ENCODE measurements at regions not wholly inside any gene's neighbourhood (a gene's known extent, or its start where the extent isn't known, plus 50 kb on each side); places are given as distances from the start of the nearest gene placed in this dataset.

GRCh38 chr1:30339866-30340265 is 383.5 kb downstream of the MATN1 start:
- DNase-seq (ENCODE audit: insufficient read length) (no peak), FAIRE-seq (no peak)
- no peak for TF ChIP-seq POLR2AphosphoS5 (IDR thresholded peaks at IDR 0.05; ENCODE audit: low read depth, low read length)
- TF ChIP-seq TAF1 (IDR thresholded peaks at IDR 0.05; ENCODE audit: borderline replicate concordance, low read depth, low read length), result no peak
- TF ChIP-seq POLR2A (IDR thresholded peaks at IDR 0.05; ENCODE audit: low read depth, low read length), result no peak

DNA sequence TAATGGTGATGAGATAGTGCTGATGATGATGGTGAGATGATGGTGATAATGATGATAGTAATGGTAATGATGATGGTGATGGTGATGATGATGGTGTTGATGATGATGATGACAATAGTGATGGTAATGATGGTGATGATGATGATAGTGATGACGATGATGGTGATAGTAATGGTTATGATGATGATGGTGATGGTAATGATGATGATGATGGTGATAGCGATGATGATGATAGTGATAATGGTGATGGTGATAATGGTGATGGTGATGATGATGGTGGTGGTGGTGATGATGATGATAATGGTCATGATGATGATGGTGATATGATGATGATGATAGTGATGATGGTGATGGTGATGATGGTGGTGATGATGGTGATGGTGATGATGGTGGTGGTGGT is 384.6 kb downstream of the MATN1 start:
- TF ChIP-seq TAF1 (IDR thresholded peaks at IDR 0.05; ENCODE audit: borderline replicate concordance, low read depth, low read length) (no peak), POLR2AphosphoS5 (IDR thresholded peaks at IDR 0.05; ENCODE audit: low read depth, low read length) (no peak), POLR2A (IDR thresholded peaks at IDR 0.05; ENCODE audit: low read depth, low read length) (no peak)
- no peak for DNase-seq (ENCODE audit: insufficient read length)
- FAIRE-seq, result no peak

GRCh38 chr1:30337324-30337620 is 386.1 kb downstream of the MATN1 start:
- FAIRE-seq (no peak), DNase-seq (ENCODE audit: insufficient read length) (no peak)
- no peak for TF ChIP-seq POLR2AphosphoS5 (IDR thresholded peaks at IDR 0.05; ENCODE audit: low read depth, low read length)
- TF ChIP-seq TAF1 (IDR thresholded peaks at IDR 0.05; ENCODE audit: borderline replicate concordance, low read depth, low read length), result no peak
- no peak for TF ChIP-seq POLR2A (IDR thresholded peaks at IDR 0.05; ENCODE audit: low read depth, low read length)

DNA sequence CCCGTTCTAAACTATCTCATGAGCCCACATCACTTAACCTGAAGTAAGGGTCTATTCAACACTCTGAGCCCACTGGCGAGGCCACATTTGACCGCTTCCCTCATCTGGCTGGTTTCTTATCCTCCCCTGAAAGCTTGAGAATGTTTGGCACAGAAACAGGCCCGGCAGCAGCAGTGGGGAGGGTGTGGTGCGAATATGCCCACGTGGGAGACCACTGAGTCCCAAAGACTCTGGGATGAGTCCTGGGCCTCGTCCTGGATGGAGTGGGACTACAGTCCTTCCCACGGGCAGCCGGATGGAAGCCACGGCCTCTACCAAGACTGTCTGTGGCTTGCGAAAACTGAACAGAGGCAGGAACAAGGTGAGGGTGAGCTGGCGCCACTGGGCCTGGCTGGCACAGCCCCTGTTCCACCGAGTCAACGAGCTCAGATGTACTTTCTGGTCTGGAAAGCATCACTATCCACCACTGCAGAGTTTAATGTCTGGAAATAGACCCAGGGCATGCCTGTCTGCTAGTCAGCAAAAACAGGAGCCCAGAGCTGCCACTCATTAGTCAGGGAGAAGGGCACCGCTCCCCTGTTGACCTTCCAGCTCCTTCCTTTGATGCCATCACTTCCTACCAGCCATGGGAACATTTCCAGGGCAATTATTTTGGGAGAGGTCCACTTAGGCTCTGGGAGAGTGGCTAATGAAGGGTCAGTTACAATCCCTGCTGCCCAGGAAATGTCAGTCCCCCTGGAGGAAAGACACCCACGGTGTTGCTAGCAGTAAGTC is 386.6 kb downstream of the MATN1 start:
- DNase-seq (ENCODE audit: insufficient read length) (no peak), FAIRE-seq (no peak)
- TF ChIP-seq POLR2AphosphoS5 (IDR thresholded peaks at IDR 0.05; ENCODE audit: low read depth, low read length) (no peak), TAF1 (IDR thresholded peaks at IDR 0.05; ENCODE audit: borderline replicate concordance, low read depth, low read length) (no peak), POLR2A (IDR thresholded peaks at IDR 0.05; ENCODE audit: low read depth, low read length) (no peak)

GRCh38 chr1:30335997-30336390 is 387.4 kb downstream of the MATN1 start:
- FAIRE-seq (no peak), DNase-seq (ENCODE audit: insufficient read length) (no peak)
- TF ChIP-seq TAF1 (IDR thresholded peaks at IDR 0.05; ENCODE audit: borderline replicate concordance, low read depth, low read length), result no peak
- no peak for TF ChIP-seq POLR2AphosphoS5 (IDR thresholded peaks at IDR 0.05; ENCODE audit: low read depth, low read length)
- TF ChIP-seq POLR2A (IDR thresholded peaks at IDR 0.05; ENCODE audit: low read depth, low read length), result no peak

GRCh38 chr1:30335389-30335996 is 387.9 kb downstream of the MATN1 start:
- no peak for DNase-seq (ENCODE audit: insufficient read length)
- no peak for TF ChIP-seq TAF1 (IDR thresholded peaks at IDR 0.05; ENCODE audit: borderline replicate concordance, low read depth, low read length)
- no peak for TF ChIP-seq POLR2A (IDR thresholded peaks at IDR 0.05; ENCODE audit: low read depth, low read length)
- no peak for TF ChIP-seq POLR2AphosphoS5 (IDR thresholded peaks at IDR 0.05; ENCODE audit: low read depth, low read length)
- no peak for FAIRE-seq

DNA sequence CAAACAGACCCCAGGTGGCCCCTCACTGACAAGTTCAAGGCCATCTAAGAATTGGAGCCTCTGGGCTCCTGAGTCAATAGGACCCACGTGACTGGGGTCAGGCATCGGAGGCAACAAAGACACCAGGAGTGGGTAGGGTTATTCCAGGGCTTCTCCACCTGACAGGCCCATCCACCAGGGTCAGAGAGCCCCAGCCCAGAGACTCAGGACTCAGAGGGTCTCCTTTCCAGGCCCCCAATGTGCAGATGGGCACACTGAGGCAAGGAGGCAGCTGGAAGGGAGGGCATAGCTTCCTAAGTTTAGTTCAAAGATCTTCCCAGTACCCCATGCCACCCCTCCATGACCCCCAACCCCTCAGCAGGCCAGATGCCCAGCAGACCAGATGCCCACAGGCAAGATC is 388.6 kb downstream of the MATN1 start:
- FAIRE-seq (no peak), DNase-seq (ENCODE audit: insufficient read length) (no peak)
- no peak for TF ChIP-seq TAF1 (IDR thresholded peaks at IDR 0.05; ENCODE audit: borderline replicate concordance, low read depth, low read length)
- no peak for TF ChIP-seq POLR2A (IDR thresholded peaks at IDR 0.05; ENCODE audit: low read depth, low read length)
- no peak for TF ChIP-seq POLR2AphosphoS5 (IDR thresholded peaks at IDR 0.05; ENCODE audit: low read depth, low read length)

DNA sequence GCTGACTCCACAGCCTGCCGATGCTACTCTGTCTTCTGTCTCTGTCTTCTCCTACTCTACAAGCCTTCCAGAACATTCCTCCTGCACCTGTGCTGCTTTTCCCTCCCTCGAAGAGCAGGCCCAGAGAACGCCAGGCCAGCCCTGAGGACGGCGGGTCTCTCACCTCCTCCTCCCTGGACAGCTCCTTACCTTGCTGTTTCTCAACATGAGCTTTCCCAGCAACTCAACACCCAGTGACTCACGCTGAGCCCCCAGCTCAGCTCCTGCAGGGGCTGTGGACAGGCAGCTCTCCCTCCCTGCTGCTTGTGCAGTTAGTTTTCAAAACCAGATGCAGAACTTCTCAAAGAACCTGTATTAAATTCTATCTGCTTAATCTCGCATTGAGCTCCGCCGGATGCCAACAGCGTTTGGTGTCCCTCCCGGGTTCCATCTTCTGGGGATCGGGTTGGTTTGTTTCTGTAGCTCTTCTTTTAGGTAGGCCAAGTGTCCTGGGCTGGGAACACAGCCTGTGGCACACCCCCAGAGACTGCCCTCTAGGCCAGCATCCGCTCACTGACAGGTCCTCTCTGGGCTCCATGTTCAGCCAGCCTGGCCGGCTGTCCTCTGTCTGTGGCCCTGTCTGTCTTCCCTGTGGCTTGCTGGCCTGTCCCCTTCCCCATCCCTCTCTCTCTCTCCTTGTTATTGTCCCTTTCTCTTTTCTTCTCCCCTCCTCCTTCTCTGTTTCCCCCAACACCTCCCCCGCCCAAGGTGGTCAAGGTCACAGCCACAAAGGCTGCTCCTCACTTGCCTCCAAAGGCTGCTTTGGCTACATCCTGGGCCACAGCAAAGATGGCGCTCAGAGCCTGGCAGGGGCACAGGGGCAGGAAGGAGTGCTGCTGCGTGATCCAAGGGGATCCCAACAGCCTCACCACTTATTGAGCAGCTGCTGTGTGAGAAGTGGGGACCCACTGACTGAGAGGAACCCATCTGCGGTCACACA is 391.0 kb downstream of the MATN1 start:
- DNase-seq (ENCODE audit: insufficient read length) (no peak), FAIRE-seq (no peak)
- TF ChIP-seq POLR2AphosphoS5 (IDR thresholded peaks at IDR 0.05; ENCODE audit: low read depth, low read length), result no peak
- TF ChIP-seq POLR2A (IDR thresholded peaks at IDR 0.05; ENCODE audit: low read depth, low read length), result no peak
- no peak for TF ChIP-seq TAF1 (IDR thresholded peaks at IDR 0.05; ENCODE audit: borderline replicate concordance, low read depth, low read length)

GRCh38 chr1:30331415-30332065 is 391.8 kb downstream of the MATN1 start:
- no peak for TF ChIP-seq POLR2A (IDR thresholded peaks at IDR 0.05; ENCODE audit: low read depth, low read length)
- DNase-seq (ENCODE audit: insufficient read length) (no peak), FAIRE-seq (no peak)

GRCh38 chr1:30330644-30331043 is 392.7 kb downstream of the MATN1 start:
- TF ChIP-seq TAF1 (IDR thresholded peaks at IDR 0.05; ENCODE audit: borderline replicate concordance, low read depth, low read length) (no peak), POLR2AphosphoS5 (IDR thresholded peaks at IDR 0.05; ENCODE audit: low read depth, low read length) (no peak), POLR2A (IDR thresholded peaks at IDR 0.05; ENCODE audit: low read depth, low read length) (no peak)
- DNase-seq (ENCODE audit: insufficient read length) (no peak), FAIRE-seq (no peak)
